Body of pancreas (tissue), 4 donors: ENCODE measurements at regions not wholly inside any gene's neighbourhood (a gene's known extent, or its start where the extent isn't known, plus 50 kb on each side); places are given as distances from the start of the nearest gene placed in this dataset.
A peak's percentile ranks its signal among the peaks of the same experiment; 100 is the strongest.

Source experiments
- ATAC-seq: fragments of 150-250 bp; one replicate; pipeline ENCODE4 v1.9.1; 2016
- DNase-seq, 4 donors: peaks; one replicate each; pipeline ENCODE4 v3.0.0-alpha.2; 2019
- H3K27ac ChIP-seq, 4 donors: fragments of 200-600 bp; sonication (generic); 1 replicate in 3 of 4; 2 replicates in 1 of 4; pipeline versions ENCODE4 v1.5.1 to v1.6.1; 2016 to 2019; ENCODE audit warnings: mild to moderate bottlenecking in 1 of 4, mixed read lengths in 1 of 4, moderate library complexity in 1 of 4
- H3K27me3 ChIP-seq, 2 donors: fragments of 200-600 bp; sonication (generic); one replicate each; pipeline ENCODE4 v1.6.0; 2016; ENCODE audit warnings: mild to moderate bottlenecking in 1 of 2
- H3K36me3 ChIP-seq, 2 donors: fragments of 200-600 bp; sonication (generic); replicated peaks in 1 of 2; 2 replicates each; pipeline ENCODE4 v1.5.1; 2016; ENCODE audit warnings: low read depth in 2 of 2; ENCODE audit not compliant: insufficient read depth in 1 of 2
- H3K4me1 ChIP-seq: fragments of 200-600 bp; sonication (generic); one replicate; pipeline ENCODE4 v1.6.0; 2016
- H3K4me3 ChIP-seq, 2 donors: fragments of 200-600 bp; sonication (generic); 1 replicate in 1 of 2; 2 replicates in 1 of 2; pipeline ENCODE4 v1.5.1; 2016 to 2019
- H3K9me3 ChIP-seq, 3 donors: fragments of 200-600 bp; sonication (generic); 1 replicate in 2 of 3; 2 replicates in 1 of 3; pipeline ENCODE4 v1.5.1; 2016
- POLR2A ChIP-seq, 3 donors: fragments of 450-650 bp; IDR thresholded peaks; one replicate each; pipeline ENCODE4 v1.6.1; 2016; ENCODE audit warnings: antibody characterized with exemption in 3 of 3, mild to moderate bottlenecking in 2 of 3
- WGBS, 2 donors: methylation state at CpG; one replicate each; pipeline ENCODE4 v1.1.5; 2017; 5-methylcytosine and 5-hydroxymethylcytosine counted together
- intact Hi-C: fragments of 100-400 bp; cut with DNase I; formaldehyde crosslinking; loops from one replicate; pipeline ENCODE4 v1.15.1; 2023
- TF ChIP-seq, protein P1 (sequence below), 7 experiments: fragments of 450-650 bp in 4 of 7; fragments of 200-600 bp in 3 of 7; sonication (generic) in 3 of 7; IDR thresholded peaks; one replicate each; pipeline ENCODE4 v1.5.1; 2016 to 2019; ENCODE audit warnings: antibody characterized with exemption in 7 of 7

DNA sequence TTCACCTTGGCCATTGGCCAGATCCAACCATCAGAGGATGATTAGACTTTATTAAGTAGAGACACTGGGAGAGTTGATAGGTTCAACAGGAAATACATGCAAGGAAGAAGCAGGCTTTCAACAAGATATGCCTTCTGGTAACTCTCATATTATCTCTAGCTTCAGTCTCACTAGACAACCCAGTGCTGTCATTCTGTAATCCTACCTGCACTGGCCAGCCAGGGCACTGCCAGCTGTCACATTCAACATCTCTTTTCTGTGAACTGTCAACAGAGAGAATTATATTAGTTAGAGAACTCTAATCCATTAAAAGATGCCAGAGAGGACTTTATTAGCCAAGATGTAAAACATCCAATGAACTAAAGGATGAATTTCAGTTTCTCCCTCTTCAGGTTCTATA lies 337.9 kb upstream of the JAG1 start:
- Histone ChIP-seq H3K36me3 (no peaks in the 10 kb centered on the region), H3K4me1 (no peaks in the 10 kb centered on the region), H3K27me3 (no peaks in the 10 kb centered on the region), H3K4me3 (no peak overlapping the region), H3K27ac (no peak overlapping the region), H3K9me3 (no peaks in the 10 kb centered on the region)
- no peak for TF ChIP-seq POLR2A (IDR thresholded peaks at IDR 0.05)
- TF ChIP-seq, protein P1, sequence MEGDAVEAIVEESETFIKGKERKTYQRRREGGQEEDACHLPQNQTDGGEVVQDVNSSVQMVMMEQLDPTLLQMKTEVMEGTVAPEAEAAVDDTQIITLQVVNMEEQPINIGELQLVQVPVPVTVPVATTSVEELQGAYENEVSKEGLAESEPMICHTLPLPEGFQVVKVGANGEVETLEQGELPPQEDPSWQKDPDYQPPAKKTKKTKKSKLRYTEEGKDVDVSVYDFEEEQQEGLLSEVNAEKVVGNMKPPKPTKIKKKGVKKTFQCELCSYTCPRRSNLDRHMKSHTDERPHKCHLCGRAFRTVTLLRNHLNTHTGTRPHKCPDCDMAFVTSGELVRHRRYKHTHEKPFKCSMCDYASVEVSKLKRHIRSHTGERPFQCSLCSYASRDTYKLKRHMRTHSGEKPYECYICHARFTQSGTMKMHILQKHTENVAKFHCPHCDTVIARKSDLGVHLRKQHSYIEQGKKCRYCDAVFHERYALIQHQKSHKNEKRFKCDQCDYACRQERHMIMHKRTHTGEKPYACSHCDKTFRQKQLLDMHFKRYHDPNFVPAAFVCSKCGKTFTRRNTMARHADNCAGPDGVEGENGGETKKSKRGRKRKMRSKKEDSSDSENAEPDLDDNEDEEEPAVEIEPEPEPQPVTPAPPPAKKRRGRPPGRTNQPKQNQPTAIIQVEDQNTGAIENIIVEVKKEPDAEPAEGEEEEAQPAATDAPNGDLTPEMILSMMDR (IDR thresholded peaks at IDR 0.05): no peak
- intact Hi-C loops: no loop called here
- no peak for ATAC-seq
- no peak for DNase-seq

DNA sequence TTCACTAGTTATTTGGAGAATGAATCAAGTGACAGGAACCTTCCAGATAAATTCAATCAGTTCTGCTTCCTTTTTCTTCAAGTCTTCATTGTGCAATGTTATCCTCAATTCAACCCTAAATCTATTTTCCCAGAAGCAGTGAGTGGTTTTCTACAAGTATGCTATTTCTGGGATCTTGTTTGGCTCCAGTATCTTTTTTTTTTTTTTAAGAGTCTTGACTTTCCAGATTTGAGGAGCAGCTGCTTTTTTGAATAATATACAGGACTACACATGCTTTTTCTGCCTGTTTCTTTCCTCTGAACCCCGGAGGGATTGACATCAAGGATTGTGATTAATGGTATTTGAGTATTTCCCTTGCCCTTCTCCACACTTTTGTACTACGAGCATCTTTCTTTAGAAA lies 339.2 kb upstream of the JAG1 start:
- no peak for ATAC-seq
- no peak overlapping the region for H3K4me3 ChIP-seq
- 69 to 79% methylated on average over 2 of the region's 2 CpGs for WGBS, 2 donors

DNA sequence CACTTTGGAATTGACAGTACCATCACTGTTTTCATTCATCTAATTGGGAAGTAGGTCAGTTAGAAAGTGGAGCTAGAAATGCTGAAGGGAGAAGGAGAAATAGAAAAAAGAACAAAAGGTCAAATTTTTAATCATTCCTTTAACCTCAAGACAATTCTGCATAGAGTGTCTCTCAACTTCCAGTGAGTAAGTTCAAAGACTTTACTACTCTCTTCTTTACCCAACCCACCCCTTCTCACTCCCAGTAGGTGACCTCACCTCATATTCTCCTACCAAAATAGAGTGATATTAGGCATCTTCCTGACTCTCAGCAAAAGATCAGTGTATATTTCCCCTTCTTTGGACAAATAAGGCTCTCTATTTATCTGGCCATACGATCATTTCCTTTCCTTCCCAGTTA lies 340.0 kb upstream of the JAG1 start:
- intact Hi-C loops: no loop called here
- H3K27ac ChIP-seq: no peak overlapping the region

More for the DNA sequence above, 339.2 kb upstream of the JAG1 start:
- no peaks in the 10 kb centered on the region for H3K9me3 ChIP-seq
- no peaks in the 10 kb centered on the region for H3K27me3 ChIP-seq
- H3K36me3 ChIP-seq: no peaks in the 10 kb centered on the region
- no peak overlapping the region for H3K27ac ChIP-seq
- intact Hi-C loops: no loop called here
- no peak for TF ChIP-seq POLR2A (IDR thresholded peaks at IDR 0.05)
- TF ChIP-seq, protein P1 (IDR thresholded peaks at IDR 0.05): no peak
- DNase-seq: no peak
- no peaks in the 10 kb centered on the region for H3K4me1 ChIP-seq

DNA sequence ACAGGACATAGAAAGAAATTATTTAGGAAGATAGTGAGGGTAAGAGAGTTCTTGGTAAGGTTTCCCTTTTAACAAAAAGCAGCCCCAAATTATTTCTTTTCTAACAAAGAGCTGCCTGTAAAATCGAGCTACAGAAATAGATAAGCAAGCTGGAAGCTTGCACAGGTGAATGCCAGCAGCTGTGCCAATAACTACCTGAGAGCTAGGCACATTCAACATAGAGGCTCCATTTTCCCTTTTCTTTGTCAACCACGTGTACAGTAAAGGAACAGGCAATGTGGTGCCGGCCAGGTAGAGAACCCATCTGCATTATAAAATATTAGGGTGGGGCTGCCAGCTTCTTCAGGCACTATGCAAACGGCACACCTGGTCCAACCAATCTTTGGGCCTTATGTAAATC lies 341.6 kb upstream of the JAG1 start:
- Histone ChIP-seq H3K4me3 (no peak overlapping the region), H3K9me3 (no peaks in the 10 kb centered on the region), H3K4me1 (no peaks in the 10 kb centered on the region), H3K27me3 (no peaks in the 10 kb centered on the region), H3K36me3 (no peaks in the 10 kb centered on the region), H3K27ac (peak overlapping the region in 1 of 4 donors; percentile 20)
- 30 to 53% methylated on average over 4 of the region's 4 CpGs for WGBS, 2 donors
- intact Hi-C loops: no loop called here
- DNase-seq (peak in 2 of 4 donors; percentile 33 to 35), ATAC-seq (no peak)
- TF ChIP-seq POLR2A (IDR thresholded peaks at IDR 0.05): no peak
- TF ChIP-seq, protein P1 (IDR thresholded peaks at IDR 0.05): no peak

More for the DNA sequence above, 340.0 kb upstream of the JAG1 start:
- 53 to 81% methylated on average over 1 of the region's 1 CpG for WGBS, 2 donors
- H3K36me3 ChIP-seq: no peaks in the 10 kb centered on the region
- ATAC-seq (no peak), DNase-seq (no peak)
- TF ChIP-seq POLR2A (IDR thresholded peaks at IDR 0.05): no peak
- TF ChIP-seq, protein P1 (IDR thresholded peaks at IDR 0.05): no peak
- H3K4me3 ChIP-seq: no peak overlapping the region
- no peaks in the 10 kb centered on the region for H3K9me3 ChIP-seq
- no peaks in the 10 kb centered on the region for H3K27me3 ChIP-seq
- H3K4me1 ChIP-seq: no peaks in the 10 kb centered on the region

DNA sequence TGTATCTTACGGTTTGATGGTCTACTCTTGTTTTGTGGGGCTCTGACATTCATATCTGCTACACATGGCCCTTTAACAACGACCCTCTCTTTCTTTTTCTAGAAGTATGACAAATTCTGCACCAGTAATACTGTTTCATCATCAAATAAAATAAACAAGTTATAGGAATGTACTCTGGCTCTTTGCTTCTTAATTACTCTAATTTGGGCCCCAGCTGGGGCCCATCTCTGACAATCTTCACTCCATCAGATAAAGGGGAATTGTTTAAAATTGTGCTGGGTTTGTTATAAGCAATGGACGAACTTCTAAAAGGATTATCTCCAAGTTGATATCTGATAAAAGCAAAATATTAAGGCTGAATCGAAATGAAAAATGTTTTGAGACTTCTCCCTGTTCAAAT lies 343.6 kb upstream of the JAG1 start:
- no peak for DNase-seq
- TF ChIP-seq, protein P1 (IDR thresholded peaks at IDR 0.05): no peak
- TF ChIP-seq POLR2A (IDR thresholded peaks at IDR 0.05): no peak
- 74 to 76% methylated on average over 4 of the region's 4 CpGs for WGBS, 2 donors
- no peak overlapping the region for H3K27ac ChIP-seq
- H3K4me3 ChIP-seq: no peak overlapping the region
- intact Hi-C loops: no loop called here
- ATAC-seq: no peak
- H3K4me1 ChIP-seq: no peaks in the 10 kb centered on the region
- H3K27me3 ChIP-seq: no peaks in the 10 kb centered on the region
- H3K9me3 ChIP-seq: no peaks in the 10 kb centered on the region
- no peaks in the 10 kb centered on the region for H3K36me3 ChIP-seq
